Activated CD8-positive, alpha-beta T cell treated with anti-CD3 and anti-CD28 coated beads, Interleukin-2, amount 10 ng/mL, durations not matched to agents 7 days and 5 days (primary cell): ENCODE measurements at regions not wholly inside any gene's neighbourhood (a gene's known extent, or its start where the extent isn't known, plus 50 kb on each side); places are given as distances from the start of the nearest gene placed in this dataset.
"Not testable (repeated sequence)": the region's sequence is repeated elsewhere in the genome, so short reads cannot be mapped to it uniquely, and the experiment has no call there.

ENCODE experiments used
- ATAC-seq: fragments of 150-1000 bp; cut with Tn5 transposase; one replicate; pipeline ENCODE4 v1.10.0; 2021; ENCODE audit warnings: moderate library complexity
- CTCF ChIA-PET: fragments of 350-600 bp; sonication (Branson Sonifier 250); formaldehyde crosslinking; loops from one replicate; lab custom pipeline; 2021; ENCODE audit warnings: antibody characterized with exemption; lab: Charles Lee
- POLR2A ChIA-PET: fragments of 350-600 bp; sonication (Branson Sonifier 250); formaldehyde crosslinking; loops from one replicate; lab custom pipeline; 2021; ENCODE audit warnings: antibody characterized with exemption; lab: Charles Lee
- DNase-seq: peaks from one replicate; pipeline ENCODE4 v3.0.0-alpha.2; 2020
- H3K27ac Mint-ChIP-seq: one replicate; pipeline ENCODE4 v1.8.0; 2021; ENCODE audit warnings: mild to moderate bottlenecking, mixed read lengths
- H3K27me3 Mint-ChIP-seq: one replicate; pipeline ENCODE4 v1.8.0; 2021; ENCODE audit warnings: low read depth, mixed read lengths
- H3K36me3 Mint-ChIP-seq: one replicate; pipeline ENCODE4 v1.8.0; 2021; ENCODE audit warnings: low read depth, mixed read lengths
- H3K4me1 Mint-ChIP-seq: one replicate; pipeline ENCODE4 v1.8.0; 2021; ENCODE audit warnings: low read depth, mixed read lengths
- H3K4me3 Mint-ChIP-seq: one replicate; pipeline ENCODE4 v1.8.0; 2021; ENCODE audit warnings: mild to moderate bottlenecking, mixed read lengths
- H3K9me3 Mint-ChIP-seq: one replicate; pipeline ENCODE4 v1.8.0; 2022; ENCODE audit warnings: mixed read lengths; ENCODE audit not compliant: insufficient read depth

GRCh38 chr1:30134466-30135217 lies 588.7 kb downstream of the MATN1 start:
- CTCF ChIA-PET = no interaction called here
- H3K4me1 Mint-ChIP-seq = no peaks in the 10 kb centered on the region
- DNase-seq = no peak
- POLR2A ChIA-PET = no interaction called here
- H3K36me3 Mint-ChIP-seq = no peaks in the 10 kb centered on the region
- no peaks in the 10 kb centered on the region for H3K9me3 Mint-ChIP-seq
- H3K27me3 Mint-ChIP-seq = no peaks in the 10 kb centered on the region
- no peak overlapping the region for H3K4me3 Mint-ChIP-seq
- no peak for ATAC-seq
- H3K27ac Mint-ChIP-seq = no peak overlapping the region

GRCh38 chr1:30133414-30134055 lies 589.9 kb downstream of the MATN1 start:
- ChIA-PET CTCF (no interaction called here), POLR2A (no interaction called here)
- no peaks in the 10 kb centered on the region for H3K36me3 Mint-ChIP-seq

GRCh38 chr1:30132602-30133286 lies 590.6 kb downstream of the MATN1 start:
- Mint-ChIP-seq H3K4me1 (no peaks in the 10 kb centered on the region), H3K27me3 (no peaks in the 10 kb centered on the region), H3K9me3 (no peaks in the 10 kb centered on the region), H3K36me3 (no peaks in the 10 kb centered on the region), H3K27ac (no peak overlapping the region), H3K4me3 (no peak overlapping the region)
- CTCF ChIA-PET = no interaction called here
- DNase-seq = no peak
- no peak for ATAC-seq
- POLR2A ChIA-PET = no interaction called here

More at GRCh38 chr1:30133414-30134055, 589.9 kb downstream of the MATN1 start:
- Mint-ChIP-seq H3K27me3 (no peaks in the 10 kb centered on the region), H3K4me3 (no peak overlapping the region), H3K4me1 (no peaks in the 10 kb centered on the region), H3K9me3 (no peaks in the 10 kb centered on the region), H3K27ac (no peak overlapping the region)
- ATAC-seq (no peak), DNase-seq (no peak)

- H3K36me3 Mint-ChIP-seq, CTCF ChIA-PET, H3K27me3 Mint-ChIP-seq, H3K4me1 Mint-ChIP-seq, H3K4me3 Mint-ChIP-seq, H3K27ac Mint-ChIP-seq, ATAC-seq, DNase-seq, POLR2A ChIA-PET, H3K9me3 Mint-ChIP-seq: not testable (repeated sequence)
Observed at GRCh38 chr1:30130566-30130965, 592.8 kb downstream of the MATN1 start.

GRCh38 chr1:30130099-30130498 lies 593.3 kb downstream of the MATN1 start:
- POLR2A ChIA-PET = no interaction called here
- ATAC-seq = no peak
- CTCF ChIA-PET = no interaction called here
- no peak for DNase-seq
- Mint-ChIP-seq H3K27ac (no peak overlapping the region), H3K4me1 (no peaks in the 10 kb centered on the region), H3K36me3 (no peaks in the 10 kb centered on the region), H3K4me3 (no peak overlapping the region), H3K9me3 (no peaks in the 10 kb centered on the region), H3K27me3 (no peaks in the 10 kb centered on the region)

- Mint-ChIP-seq H3K27ac (no peak overlapping the region), H3K27me3 (no peaks in the 10 kb centered on the region), H3K36me3 (no peaks in the 10 kb centered on the region), H3K4me3 (no peak overlapping the region), H3K4me1 (no peaks in the 10 kb centered on the region), H3K9me3 (no peaks in the 10 kb centered on the region)
- CTCF ChIA-PET = no interaction called here
- ATAC-seq = no peak
- DNase-seq = no peak
- POLR2A ChIA-PET = no interaction called here
Observed at GRCh38 chr1:30129421-30130055, 593.8 kb downstream of the MATN1 start.

- Mint-ChIP-seq H3K27ac (no peak overlapping the region), H3K27me3 (no peaks in the 10 kb centered on the region), H3K4me3 (no peak overlapping the region), H3K9me3 (no peaks in the 10 kb centered on the region), H3K4me1 (no peaks in the 10 kb centered on the region), H3K36me3 (no peaks in the 10 kb centered on the region)
- POLR2A ChIA-PET = no interaction called here
- ATAC-seq (no peak), DNase-seq (no peak)
- CTCF ChIA-PET = no interaction called here
Observed at GRCh38 chr1:30129001-30129408, 594.4 kb downstream of the MATN1 start.

GRCh38 chr1:30126848-30127247 lies 596.5 kb downstream of the MATN1 start:
- Mint-ChIP-seq H3K27ac (no peak overlapping the region), H3K27me3 (no peaks in the 10 kb centered on the region), H3K9me3 (no peaks in the 10 kb centered on the region), H3K4me1 (no peaks in the 10 kb centered on the region), H3K36me3 (no peaks in the 10 kb centered on the region), H3K4me3 (no peak overlapping the region)
- CTCF ChIA-PET = no interaction called here
- POLR2A ChIA-PET = no interaction called here
- no peak for DNase-seq
- no peak for ATAC-seq

GRCh38 chr1:30125821-30126170 lies 597.6 kb downstream of the MATN1 start:
- POLR2A ChIA-PET = no interaction called here
- no peak for ATAC-seq
- Mint-ChIP-seq H3K9me3 (no peaks in the 10 kb centered on the region), H3K27ac (no peak overlapping the region), H3K4me3 (no peak overlapping the region), H3K27me3 (no peaks in the 10 kb centered on the region), H3K4me1 (no peaks in the 10 kb centered on the region), H3K36me3 (no peaks in the 10 kb centered on the region)
- DNase-seq = no peak
- CTCF ChIA-PET = no interaction called here

GRCh38 chr1:30125021-30125820 lies 598.2 kb downstream of the MATN1 start:
- Mint-ChIP-seq H3K4me1 (no peaks in the 10 kb centered on the region), H3K27ac (no peak overlapping the region), H3K9me3 (no peaks in the 10 kb centered on the region), H3K27me3 (no peaks in the 10 kb centered on the region), H3K4me3 (no peak overlapping the region), H3K36me3 (no peaks in the 10 kb centered on the region)
- no peak for DNase-seq
- no peak for ATAC-seq
- ChIA-PET POLR2A (no interaction called here), CTCF (no interaction called here)

- no peaks in the 10 kb centered on the region for H3K4me1 Mint-ChIP-seq
- DNase-seq = no peak
- ChIA-PET CTCF (no interaction called here), POLR2A (no interaction called here)
- no peak overlapping the region for H3K4me3 Mint-ChIP-seq
- H3K9me3 Mint-ChIP-seq = no peaks in the 10 kb centered on the region
- H3K27me3 Mint-ChIP-seq = no peaks in the 10 kb centered on the region
- ATAC-seq = no peak
- H3K36me3 Mint-ChIP-seq = no peaks in the 10 kb centered on the region
- H3K27ac Mint-ChIP-seq = no peak overlapping the region
Observed at GRCh38 chr1:30123896-30124295, 599.5 kb downstream of the MATN1 start.
